PC-9 (cell line): ENCODE measurements at regions not wholly inside any gene's neighbourhood (a gene's known extent, or its start where the extent isn't known, plus 50 kb on each side); places are given as distances from the start of the nearest gene placed in this dataset.

ENCODE experiments used
- EZH2 ChIP-seq: fragments of 200-600 bp; sonication (generic); IDR thresholded peaks from 2 replicates; pipeline ENCODE4 v1.8.0; 2017; ENCODE audit warnings: antibody characterized with exemption, low read depth
- TF ChIP-seq, protein P1 (sequence below): fragments of 200-600 bp; sonication (generic); conservative IDR thresholded peaks from 2 replicates; pipeline ENCODE4 v1.6.1; 2017; ENCODE audit warnings: mixed run types, antibody characterized with exemption, mild to moderate bottlenecking, moderate library complexity

DNA sequence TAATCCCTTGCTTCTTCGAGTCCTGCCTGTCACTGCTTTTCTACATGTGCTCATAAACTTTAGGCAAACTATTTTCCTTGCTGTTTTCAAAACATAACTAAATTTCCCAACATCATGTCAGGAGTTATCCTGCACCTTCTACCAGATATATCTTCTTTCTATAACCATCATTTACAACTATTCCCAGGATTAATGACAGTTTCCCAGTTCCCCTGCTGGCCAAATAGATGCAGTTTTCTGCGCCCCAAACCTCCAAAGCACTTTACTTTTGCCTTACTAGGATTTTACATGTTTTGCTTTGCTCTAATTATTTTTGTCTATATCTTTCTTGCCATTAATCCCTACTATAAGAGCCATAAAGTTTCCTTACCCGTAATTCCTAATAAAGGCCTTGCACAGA is 122.5 kb downstream of the GLUL start:
- TF ChIP-seq, protein P1, sequence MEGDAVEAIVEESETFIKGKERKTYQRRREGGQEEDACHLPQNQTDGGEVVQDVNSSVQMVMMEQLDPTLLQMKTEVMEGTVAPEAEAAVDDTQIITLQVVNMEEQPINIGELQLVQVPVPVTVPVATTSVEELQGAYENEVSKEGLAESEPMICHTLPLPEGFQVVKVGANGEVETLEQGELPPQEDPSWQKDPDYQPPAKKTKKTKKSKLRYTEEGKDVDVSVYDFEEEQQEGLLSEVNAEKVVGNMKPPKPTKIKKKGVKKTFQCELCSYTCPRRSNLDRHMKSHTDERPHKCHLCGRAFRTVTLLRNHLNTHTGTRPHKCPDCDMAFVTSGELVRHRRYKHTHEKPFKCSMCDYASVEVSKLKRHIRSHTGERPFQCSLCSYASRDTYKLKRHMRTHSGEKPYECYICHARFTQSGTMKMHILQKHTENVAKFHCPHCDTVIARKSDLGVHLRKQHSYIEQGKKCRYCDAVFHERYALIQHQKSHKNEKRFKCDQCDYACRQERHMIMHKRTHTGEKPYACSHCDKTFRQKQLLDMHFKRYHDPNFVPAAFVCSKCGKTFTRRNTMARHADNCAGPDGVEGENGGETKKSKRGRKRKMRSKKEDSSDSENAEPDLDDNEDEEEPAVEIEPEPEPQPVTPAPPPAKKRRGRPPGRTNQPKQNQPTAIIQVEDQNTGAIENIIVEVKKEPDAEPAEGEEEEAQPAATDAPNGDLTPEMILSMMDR: no peak
- TF ChIP-seq EZH2: no peak
